ENCODE measurements at regions not wholly inside any gene's neighbourhood (a gene's known extent, or its start where the extent isn't known, plus 50 kb on each side); places are given as distances from the start of the nearest gene placed in this dataset.
"Not testable (repeated sequence)": the region's sequence is repeated elsewhere in the genome, so short reads cannot be mapped to it uniquely, and the experiment has no call there.

- no peak for DNase-seq
These were observed 302.7 kb downstream of the SFMBT2 start for GRCh38 chr10:7108141-7108540.

- DNase-seq, result no peak
These were observed 303.5 kb downstream of the SFMBT2 start for GRCh38 chr10:7107285-7107684.

- not testable (repeated sequence) for DNase-seq
These were observed 306.5 kb downstream of the SFMBT2 start for GRCh38 chr10:7104379-7104778.

- no peak for DNase-seq
These were observed 308.1 kb downstream of the SFMBT2 start for GRCh38 chr10:7102557-7103349.

- no peak for DNase-seq
These were observed 308.8 kb downstream of the SFMBT2 start for GRCh38 chr10:7102084-7102483.

GRCh38 chr10:7101451-7101850, 309.4 kb downstream of the SFMBT2 start:
- DNase-seq, result no peak

- DNase-seq, result no peak
These were observed 310.7 kb downstream of the SFMBT2 start for GRCh38 chr10:7100032-7100702.

- no peak for DNase-seq
These were observed 312.6 kb downstream of the SFMBT2 start for GRCh38 chr10:7098160-7098762.

GRCh38 chr10:7094781-7095180, 316.1 kb downstream of the SFMBT2 start:
- no peak for DNase-seq

GRCh38 chr10:7093368-7093767, 317.5 kb downstream of the SFMBT2 start:
- DNase-seq, result no peak

GRCh38 chr10:7092603-7093002, 318.2 kb downstream of the SFMBT2 start:
- DNase-seq, result peak in 1 of 3 experiments; percentile 64

- DNase-seq, result peak in 2 of 3 experiments; percentile 37 to 56
These were observed 320.3 kb downstream of the SFMBT2 start for GRCh38 chr10:7090529-7090928.

GRCh38 chr10:7085913-7086589, 324.8 kb downstream of the SFMBT2 start:
- peak in 2 of 3 experiments; percentile 19 to 30 for DNase-seq

GRCh38 chr10:7085147-7085912, 325.5 kb downstream of the SFMBT2 start:
- DNase-seq, result peak; percentile 56 to 75 (median 66)

GRCh38 chr10:7084280-7085005, 326.4 kb downstream of the SFMBT2 start:
- peak in 2 of 3 experiments; percentile 59 to 66 for DNase-seq

- no peak for DNase-seq
These were observed 327.9 kb downstream of the SFMBT2 start for GRCh38 chr10:7082967-7083366.

GRCh38 chr10:7077880-7078279, 333.0 kb downstream of the SFMBT2 start:
- no peak for DNase-seq

- no peak for DNase-seq
These were observed 335.0 kb downstream of the SFMBT2 start for GRCh38 chr10:7075851-7076250.

- no peak for DNase-seq
These were observed 335.7 kb downstream of the SFMBT2 start for GRCh38 chr10:7075110-7075509.

GRCh38 chr10:7071421-7071820, 339.4 kb downstream of the SFMBT2 start:
- no peak for DNase-seq

GRCh38 chr10:7070950-7071349, 339.9 kb downstream of the SFMBT2 start:
- no peak for DNase-seq

GRCh38 chr10:7069706-7070105, 341.1 kb downstream of the SFMBT2 start:
- no peak for DNase-seq

Data from NCI-H1417 (cell line).